Transverse colon (tissue), 4 donors: ENCODE measurements at regions not wholly inside any gene's neighbourhood (a gene's known extent, or its start where the extent isn't known, plus 50 kb on each side); places are given as distances from the start of the nearest gene placed in this dataset.

Experiments
- POLR2AphosphoS5 ChIP-seq, 3 donors: sonication (generic); formaldehyde crosslinking; IDR thresholded peaks; one replicate each; pipeline ENCODE4 v1.6.1; 2016; ENCODE audit warnings: antibody characterized with exemption in 3 of 3
- TF ChIP-seq, protein P1 (sequence below), 5 experiments: fragments of 200-600 bp in 3 of 5; fragments of 450-650 bp in 2 of 5; sonication (generic) in 3 of 5; IDR thresholded peaks; 1 replicate in 2 of 5; 2 replicates in 3 of 5; pipeline ENCODE4 v1.5.1; 2016 to 2017; ENCODE audit warnings: antibody characterized with exemption in 5 of 5, inconsistent platforms in 3 of 5, mild to moderate bottlenecking in 2 of 5, moderate library complexity in 1 of 5

DNA sequence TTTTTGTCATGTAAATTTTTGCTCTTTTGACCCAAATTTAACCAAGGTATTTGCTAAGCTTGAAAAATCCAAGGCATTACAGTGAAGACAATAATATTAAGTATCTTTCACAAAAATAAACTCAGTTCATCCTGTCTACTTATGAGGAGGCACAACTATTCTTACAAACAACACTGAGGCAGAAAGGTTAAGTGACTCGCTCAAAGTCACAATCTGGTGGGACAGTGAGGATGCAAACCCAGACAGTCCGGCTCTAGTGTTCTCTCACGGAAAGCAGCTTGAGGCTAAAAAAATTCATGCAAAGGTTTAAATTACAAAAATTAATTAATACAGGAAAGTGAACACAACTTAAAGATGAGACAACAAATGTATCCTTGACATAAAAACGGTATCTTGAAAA is 125.3 kb downstream of the SIPA1L2 start:
- TF ChIP-seq, protein P1, sequence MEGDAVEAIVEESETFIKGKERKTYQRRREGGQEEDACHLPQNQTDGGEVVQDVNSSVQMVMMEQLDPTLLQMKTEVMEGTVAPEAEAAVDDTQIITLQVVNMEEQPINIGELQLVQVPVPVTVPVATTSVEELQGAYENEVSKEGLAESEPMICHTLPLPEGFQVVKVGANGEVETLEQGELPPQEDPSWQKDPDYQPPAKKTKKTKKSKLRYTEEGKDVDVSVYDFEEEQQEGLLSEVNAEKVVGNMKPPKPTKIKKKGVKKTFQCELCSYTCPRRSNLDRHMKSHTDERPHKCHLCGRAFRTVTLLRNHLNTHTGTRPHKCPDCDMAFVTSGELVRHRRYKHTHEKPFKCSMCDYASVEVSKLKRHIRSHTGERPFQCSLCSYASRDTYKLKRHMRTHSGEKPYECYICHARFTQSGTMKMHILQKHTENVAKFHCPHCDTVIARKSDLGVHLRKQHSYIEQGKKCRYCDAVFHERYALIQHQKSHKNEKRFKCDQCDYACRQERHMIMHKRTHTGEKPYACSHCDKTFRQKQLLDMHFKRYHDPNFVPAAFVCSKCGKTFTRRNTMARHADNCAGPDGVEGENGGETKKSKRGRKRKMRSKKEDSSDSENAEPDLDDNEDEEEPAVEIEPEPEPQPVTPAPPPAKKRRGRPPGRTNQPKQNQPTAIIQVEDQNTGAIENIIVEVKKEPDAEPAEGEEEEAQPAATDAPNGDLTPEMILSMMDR (IDR thresholded peaks at IDR 0.05): no peak
- TF ChIP-seq POLR2AphosphoS5 (IDR thresholded peaks at IDR 0.05): no peak
